ENCODE measurements at regions not wholly inside any gene's neighbourhood (a gene's known extent, or its start where the extent isn't known, plus 50 kb on each side); places are given as distances from the start of the nearest gene placed in this dataset.
"Not testable (repeated sequence)": the region's sequence is repeated elsewhere in the genome, so short reads cannot be mapped to it uniquely, and the experiment has no call there.

GRCh38 chr12:83514372-83514771, 827.7 kb downstream of the TMTC2 start:
- no peaks in the 10 kb centered on the region for H3K36me3 ChIP-seq
- WGBS, 2 donors = 91 to 94% methylated on average over 1 of the region's 1 CpG
- no peaks in the 10 kb centered on the region for H3K9me3 ChIP-seq
- DNase-seq (ENCODE audit: low spot score in 2 of 2) = no peak
- no peak overlapping the region for H3K4me3 ChIP-seq
- no peaks in the 10 kb centered on the region for H3K4me1 ChIP-seq
- TF ChIP-seq POLR2A (IDR thresholded peaks at IDR 0.05) (no peak), EP300 (IDR thresholded peaks at IDR 0.05) (no peak), CTCF (IDR thresholded peaks at IDR 0.05) (no peak)
- H3K27ac ChIP-seq = no peak overlapping the region
- H3K27me3 ChIP-seq = no peaks in the 10 kb centered on the region

- TF ChIP-seq CTCF (IDR thresholded peaks at IDR 0.05) (no peak), EP300 (IDR thresholded peaks at IDR 0.05) (no peak), POLR2A (IDR thresholded peaks at IDR 0.05) (no peak)
- Histone ChIP-seq H3K4me3 (no peak overlapping the region), H3K4me1 (no peaks in the 10 kb centered on the region), H3K36me3 (no peaks in the 10 kb centered on the region), H3K9me3 (no peaks in the 10 kb centered on the region), H3K27me3 (no peaks in the 10 kb centered on the region), H3K27ac (no peak overlapping the region)
- 90 to 98% methylated on average over 5 of the region's 5 CpGs for WGBS, 2 donors
- DNase-seq (ENCODE audit: low spot score in 2 of 2) = no peak
Measured at GRCh38 chr12:83506841-83507240, 820.1 kb downstream of the TMTC2 start.

- no peaks in the 10 kb centered on the region for H3K4me1 ChIP-seq
- H3K4me3 ChIP-seq = no peak overlapping the region
- DNase-seq (ENCODE audit: low spot score in 2 of 2) = no peak
- H3K27ac ChIP-seq = no peak overlapping the region
- H3K9me3 ChIP-seq = no peaks in the 10 kb centered on the region
- H3K36me3 ChIP-seq = no peaks in the 10 kb centered on the region
- 71 to 78% methylated on average over 2 of the region's 2 CpGs for WGBS, 2 donors
- H3K27me3 ChIP-seq = no peaks in the 10 kb centered on the region
- TF ChIP-seq POLR2A (IDR thresholded peaks at IDR 0.05) (no peak), CTCF (IDR thresholded peaks at IDR 0.05) (no peak), EP300 (IDR thresholded peaks at IDR 0.05) (no peak)
Measured at GRCh38 chr12:83505586-83505985, 818.9 kb downstream of the TMTC2 start.

GRCh38 chr12:83499894-83500293, 813.2 kb downstream of the TMTC2 start:
- H3K9me3 ChIP-seq; H3K4me1 ChIP-seq; H3K4me3 ChIP-seq; DNase-seq (ENCODE audit: low spot score in 2 of 2); H3K36me3 ChIP-seq; H3K27me3 ChIP-seq; H3K27ac ChIP-seq: not testable (repeated sequence)

- H3K4me3 ChIP-seq = no peak overlapping the region
- no peak for TF ChIP-seq EP300 (IDR thresholded peaks at IDR 0.05)
- TF ChIP-seq POLR2A (IDR thresholded peaks at IDR 0.05) = no peak
- no peak for TF ChIP-seq CTCF (IDR thresholded peaks at IDR 0.05)
- H3K36me3 ChIP-seq = no peaks in the 10 kb centered on the region
- no peaks in the 10 kb centered on the region for H3K9me3 ChIP-seq
- H3K27me3 ChIP-seq = no peaks in the 10 kb centered on the region
- no peak for DNase-seq (ENCODE audit: low spot score in 2 of 2)
- 38 to 63% methylated on average over 4 of the region's 4 CpGs for WGBS, 2 donors
- no peaks in the 10 kb centered on the region for H3K4me1 ChIP-seq
- no peak overlapping the region for H3K27ac ChIP-seq
Measured at GRCh38 chr12:83477696-83478095, 791.0 kb downstream of the TMTC2 start.
